ENCODE measurements at regions not wholly inside any gene's neighbourhood (a gene's known extent, or its start where the extent isn't known, plus 50 kb on each side); places are given as distances from the start of the nearest gene placed in this dataset.

GRCh38 chr9:32289756-32290155 is 94.7 kb upstream of the ACO1 start:
- TF ChIP-seq CTCF (IDR thresholded peaks at IDR 0.05) (no peak), EZH2phosphoT487 (IDR thresholded peaks at IDR 0.05) (no peak)

All from neural progenitor cell (in vitro differentiated cells).